ENCODE measurements at regions not wholly inside any gene's neighbourhood (a gene's known extent, or its start where the extent isn't known, plus 50 kb on each side); places are given as distances from the start of the nearest gene placed in this dataset.

DNA sequence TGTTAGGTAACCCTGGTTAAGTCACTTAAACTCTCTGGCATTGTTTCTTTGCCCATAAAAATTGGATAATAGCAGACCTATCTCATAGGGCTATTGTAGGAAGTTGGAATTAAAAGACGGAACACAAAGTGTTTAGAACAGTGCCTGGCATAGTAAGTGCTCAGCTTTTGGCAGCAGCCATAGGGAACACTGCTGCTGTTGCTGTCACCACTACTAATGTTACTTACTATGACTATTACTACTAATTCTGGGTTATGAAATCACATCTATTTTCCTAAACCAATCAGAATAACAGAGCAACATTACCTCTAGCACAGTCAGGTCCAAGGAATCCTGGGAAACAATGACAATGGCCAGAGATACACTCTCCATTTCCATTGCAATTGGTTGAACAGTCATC lies 300.0 kb downstream of the SH2D1A start:
- CTCF ChIA-PET: no interaction called here
- TF ChIP-seq, protein P1, sequence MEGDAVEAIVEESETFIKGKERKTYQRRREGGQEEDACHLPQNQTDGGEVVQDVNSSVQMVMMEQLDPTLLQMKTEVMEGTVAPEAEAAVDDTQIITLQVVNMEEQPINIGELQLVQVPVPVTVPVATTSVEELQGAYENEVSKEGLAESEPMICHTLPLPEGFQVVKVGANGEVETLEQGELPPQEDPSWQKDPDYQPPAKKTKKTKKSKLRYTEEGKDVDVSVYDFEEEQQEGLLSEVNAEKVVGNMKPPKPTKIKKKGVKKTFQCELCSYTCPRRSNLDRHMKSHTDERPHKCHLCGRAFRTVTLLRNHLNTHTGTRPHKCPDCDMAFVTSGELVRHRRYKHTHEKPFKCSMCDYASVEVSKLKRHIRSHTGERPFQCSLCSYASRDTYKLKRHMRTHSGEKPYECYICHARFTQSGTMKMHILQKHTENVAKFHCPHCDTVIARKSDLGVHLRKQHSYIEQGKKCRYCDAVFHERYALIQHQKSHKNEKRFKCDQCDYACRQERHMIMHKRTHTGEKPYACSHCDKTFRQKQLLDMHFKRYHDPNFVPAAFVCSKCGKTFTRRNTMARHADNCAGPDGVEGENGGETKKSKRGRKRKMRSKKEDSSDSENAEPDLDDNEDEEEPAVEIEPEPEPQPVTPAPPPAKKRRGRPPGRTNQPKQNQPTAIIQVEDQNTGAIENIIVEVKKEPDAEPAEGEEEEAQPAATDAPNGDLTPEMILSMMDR (IDR thresholded peaks at IDR 0.05; ENCODE audit: control extremely low read depth, extremely low read depth, low read depth, missing control alignments): no peak
- DNase-seq (ENCODE audit: extremely low spot score): no peak
- POLR2A ChIA-PET: no interaction called here

DNA sequence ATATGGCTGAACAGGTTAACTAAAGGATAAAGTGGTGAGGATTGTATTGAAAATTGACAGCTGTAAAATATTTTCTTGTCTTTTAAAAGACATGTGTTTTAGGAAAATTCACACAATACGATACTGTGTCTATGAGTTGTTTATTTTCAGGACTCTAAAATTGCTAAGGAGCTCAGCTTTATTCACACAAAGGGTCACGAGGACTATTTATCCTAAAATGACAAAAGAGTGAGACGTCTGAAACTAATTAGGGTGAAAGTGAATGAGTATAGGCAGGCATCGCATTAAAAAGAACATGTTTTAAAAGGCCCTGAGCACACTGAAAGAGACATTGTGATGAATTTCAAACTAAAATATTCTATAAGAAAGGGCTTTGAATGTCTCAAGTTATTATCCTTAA lies 304.7 kb downstream of the SH2D1A start:
- DNase-seq (ENCODE audit: extremely low spot score): no peak
- CTCF ChIA-PET: no interaction called here
- TF ChIP-seq, protein P1 (IDR thresholded peaks at IDR 0.05; ENCODE audit: control extremely low read depth, extremely low read depth, low read depth, missing control alignments): no peak
- POLR2A ChIA-PET: no interaction called here

DNA sequence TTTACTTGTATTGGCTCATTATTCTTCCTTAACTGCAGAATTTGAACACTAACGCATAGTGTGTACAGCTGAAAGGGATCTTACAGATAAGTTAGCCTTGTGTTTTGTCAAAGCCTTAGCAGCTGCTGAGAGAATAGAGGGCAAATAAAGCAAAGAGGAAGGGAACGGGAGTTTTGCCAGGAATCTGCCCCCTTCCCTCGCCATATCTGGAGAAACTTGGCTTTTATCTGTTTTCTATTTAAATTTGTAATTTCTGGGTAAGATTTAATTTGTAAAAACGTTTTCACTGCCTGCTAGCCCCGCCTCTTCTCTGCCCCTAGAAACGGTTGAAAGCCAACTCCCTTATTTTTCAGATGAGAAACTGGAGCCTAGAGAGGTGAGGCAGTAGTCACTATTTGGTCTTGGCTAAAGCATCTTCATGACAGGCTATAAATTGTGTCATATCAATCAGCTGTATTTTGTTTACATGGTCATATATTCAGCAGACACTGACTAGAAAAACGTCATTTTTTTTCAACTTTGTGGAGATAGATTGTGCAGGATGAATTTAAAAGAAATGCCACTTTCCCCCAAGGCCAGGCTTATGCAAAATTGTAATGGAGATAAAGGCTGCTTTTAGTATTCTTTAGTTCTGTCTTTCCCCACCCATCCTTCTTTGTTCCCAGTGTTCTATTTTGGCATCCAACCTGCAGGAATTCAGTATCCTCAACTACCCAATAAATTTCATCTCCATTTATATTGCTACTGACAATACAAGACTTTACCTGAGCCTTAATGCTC lies 319.4 kb downstream of the SH2D1A start:
- ChIA-PET POLR2A (no interaction called here), CTCF (no interaction called here)
- no peak for DNase-seq (ENCODE audit: extremely low spot score)
- TF ChIP-seq, protein P1 (IDR thresholded peaks at IDR 0.05; ENCODE audit: control extremely low read depth, extremely low read depth, low read depth, missing control alignments): no peak

DNA sequence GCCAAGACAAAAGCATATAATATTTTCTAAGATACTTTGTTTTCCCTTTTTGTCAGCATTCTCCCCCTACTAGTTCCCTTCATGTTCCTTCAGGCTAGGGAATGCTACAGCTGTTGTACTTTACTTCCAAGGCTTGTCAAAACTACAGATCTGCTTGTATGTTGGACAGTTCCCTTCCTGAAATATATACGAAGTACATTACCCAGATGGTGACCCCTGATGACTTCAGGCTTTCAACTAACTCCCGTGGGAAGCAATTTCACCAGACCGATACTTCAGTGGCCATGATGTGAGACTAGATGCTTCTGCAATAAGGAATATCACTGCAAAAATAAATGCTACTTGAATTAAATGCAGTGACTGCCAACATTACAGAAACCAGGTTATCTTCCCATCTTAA lies 332.8 kb downstream of the SH2D1A start:
- TF ChIP-seq, protein P1 (IDR thresholded peaks at IDR 0.05; ENCODE audit: control extremely low read depth, extremely low read depth, low read depth, missing control alignments): no peak
- ChIA-PET POLR2A (no interaction called here), CTCF (no interaction called here)
- no peak for DNase-seq (ENCODE audit: extremely low spot score)

DNA sequence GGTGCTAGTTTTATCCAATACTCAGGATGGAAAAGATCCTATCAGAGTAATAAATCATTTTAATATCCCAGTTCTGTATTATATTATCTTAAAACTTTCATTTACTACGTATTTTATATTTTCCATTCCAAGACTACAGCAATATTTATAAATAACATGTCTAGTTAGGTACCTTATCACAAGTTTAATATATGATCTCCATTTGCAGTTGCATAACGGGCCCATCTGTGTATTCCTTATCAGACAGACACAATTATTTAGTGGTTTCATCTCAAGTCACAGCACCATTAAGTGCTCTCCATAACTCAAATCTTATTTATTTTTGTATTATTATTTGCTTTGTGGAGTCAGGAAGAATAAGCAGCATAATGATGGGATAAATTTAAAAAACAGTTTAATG lies 333.9 kb downstream of the SH2D1A start:
- ChIA-PET POLR2A (no interaction called here), CTCF (no interaction called here)
- TF ChIP-seq, protein P1 (IDR thresholded peaks at IDR 0.05; ENCODE audit: control extremely low read depth, extremely low read depth, low read depth, missing control alignments): no peak
- DNase-seq (ENCODE audit: extremely low spot score): no peak

DNA sequence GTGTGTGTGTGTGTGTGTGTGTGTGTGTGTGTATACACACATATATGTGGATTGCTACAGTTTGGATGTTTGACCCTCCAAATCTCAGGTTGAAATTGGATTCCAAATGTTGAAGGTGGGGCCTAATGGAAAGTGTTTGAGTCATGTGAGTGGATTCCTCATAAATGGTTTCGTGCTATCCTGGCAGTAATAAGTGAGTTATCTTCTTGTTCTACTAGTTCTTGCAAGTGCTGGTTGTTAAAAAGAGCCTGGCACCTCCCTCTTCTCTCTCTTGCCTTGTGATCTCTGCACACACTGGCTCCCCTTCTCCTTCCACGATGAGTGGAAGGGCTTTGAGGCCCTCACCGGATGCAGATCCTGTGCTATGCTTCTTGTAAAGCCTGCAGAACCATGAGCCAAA lies 344.1 kb downstream of the SH2D1A start:
- TF ChIP-seq, protein P1 (IDR thresholded peaks at IDR 0.05; ENCODE audit: control extremely low read depth, extremely low read depth, low read depth, missing control alignments): no peak

More for the DNA sequence above, 344.1 kb downstream of the SH2D1A start:
- ChIA-PET CTCF (no interaction called here), POLR2A (no interaction called here)
- DNase-seq (ENCODE audit: extremely low spot score): no peak

Data from GM10248 (cell line).